ENCODE measurements at regions not wholly inside any gene's neighbourhood (a gene's known extent, or its start where the extent isn't known, plus 50 kb on each side); places are given as distances from the start of the nearest gene placed in this dataset.

DNA sequence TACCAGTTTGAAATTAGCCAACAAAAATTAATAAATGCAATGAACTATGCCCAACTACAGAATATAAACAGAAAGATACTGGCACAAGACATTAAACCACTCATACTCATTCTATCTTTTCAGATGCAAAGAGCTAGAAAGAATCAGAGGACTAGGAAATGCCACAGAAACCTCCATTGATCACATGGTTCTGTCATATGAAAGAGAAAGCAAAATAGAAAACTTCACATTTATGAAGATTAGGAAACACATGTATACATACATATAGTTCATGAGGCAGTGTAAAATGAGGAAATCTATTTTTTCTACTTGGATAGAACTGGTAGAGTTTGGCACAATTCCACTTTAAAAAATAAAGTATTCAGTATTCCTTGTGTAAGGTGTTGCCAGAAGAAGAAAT, 275.1 kb upstream of the PTGER4 start:
- Histone ChIP-seq H3K27me3 (ENCODE audit: low read depth, low read length) (no peaks in the 10 kb centered on the region), H3K4me3 (ENCODE audit: low read length) (no peak overlapping the region), H3K27ac (ENCODE audit: low read length) (no peak overlapping the region), H3K9me3 (ENCODE audit: insufficient read depth, low read length) (no peaks in the 10 kb centered on the region), H2AFZ (ENCODE audit: low read depth, low read length) (peak overlapping the region; percentile 16; the same call in 1 of the 2 replicates), H3K36me3 (replicated peaks; ENCODE audit: low read depth, low read length) (no peaks in the 10 kb centered on the region), H3K4me2 (ENCODE audit: low read length) (0 out of 2 replicates have a peak overlapping the region, but pooled peaks have one; percentile 1), H3K4me1 (ENCODE audit: low read length) (peaks cover 41% of the 10 kb centered on the region), H3K9ac (ENCODE audit: low read length) (no peak overlapping the region), H4K20me1 (ENCODE audit: insufficient read depth, low read length) (no peaks in the 10 kb centered on the region), H3K79me2 (ENCODE audit: low read length) (no peaks in the 10 kb centered on the region)
- TF ChIP-seq CTCF (IDR thresholded peaks at IDR 0.05; ENCODE audit: low read depth, low read length) (no peak), EZH2phosphoT487 (IDR thresholded peaks at IDR 0.05; ENCODE audit: low read depth) (no peak)

DNA sequence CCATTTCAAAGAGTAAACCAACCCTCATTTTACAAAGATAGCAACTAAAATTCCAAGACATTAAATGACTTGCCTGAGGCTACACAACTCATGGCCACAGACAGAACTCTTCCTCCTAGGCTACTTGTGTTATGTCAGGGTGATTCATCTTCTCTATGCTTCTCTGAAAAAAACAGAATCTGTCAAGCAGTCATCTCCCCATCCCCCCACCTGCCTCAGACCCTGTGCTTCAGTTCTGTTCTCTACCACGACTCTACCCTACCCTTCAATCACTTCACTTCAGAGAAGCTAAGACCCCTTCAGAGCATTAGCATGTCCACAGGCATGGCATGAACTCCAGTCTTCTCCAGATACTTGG, 277.7 kb upstream of the PTGER4 start:
- Histone ChIP-seq H3K27ac (ENCODE audit: low read length) (peak overlapping the region; percentile 29; the same call in 1 of the 2 replicates), H3K9me3 (ENCODE audit: insufficient read depth, low read length) (no peaks in the 10 kb centered on the region), H3K79me2 (ENCODE audit: low read length) (no peaks in the 10 kb centered on the region), H2AFZ (ENCODE audit: low read depth, low read length) (no peak overlapping the region), H3K4me3 (ENCODE audit: low read length) (peak overlapping the region; percentile 29), H4K20me1 (ENCODE audit: insufficient read depth, low read length) (no peaks in the 10 kb centered on the region), H3K27me3 (ENCODE audit: low read depth, low read length) (no peaks in the 10 kb centered on the region), H3K4me2 (ENCODE audit: low read length) (peak overlapping the region; percentile 62), H3K36me3 (replicated peaks; ENCODE audit: low read depth, low read length) (no peaks in the 10 kb centered on the region), H3K9ac (ENCODE audit: low read length) (peak overlapping the region; percentile 28; the same call in 1 of the 2 replicates), H3K4me1 (ENCODE audit: low read length) (peaks cover 44% of the 10 kb centered on the region)
- TF ChIP-seq CTCF (IDR thresholded peaks at IDR 0.05; ENCODE audit: low read depth, low read length) (no peak), EZH2phosphoT487 (IDR thresholded peaks at IDR 0.05; ENCODE audit: low read depth) (no peak)

DNA sequence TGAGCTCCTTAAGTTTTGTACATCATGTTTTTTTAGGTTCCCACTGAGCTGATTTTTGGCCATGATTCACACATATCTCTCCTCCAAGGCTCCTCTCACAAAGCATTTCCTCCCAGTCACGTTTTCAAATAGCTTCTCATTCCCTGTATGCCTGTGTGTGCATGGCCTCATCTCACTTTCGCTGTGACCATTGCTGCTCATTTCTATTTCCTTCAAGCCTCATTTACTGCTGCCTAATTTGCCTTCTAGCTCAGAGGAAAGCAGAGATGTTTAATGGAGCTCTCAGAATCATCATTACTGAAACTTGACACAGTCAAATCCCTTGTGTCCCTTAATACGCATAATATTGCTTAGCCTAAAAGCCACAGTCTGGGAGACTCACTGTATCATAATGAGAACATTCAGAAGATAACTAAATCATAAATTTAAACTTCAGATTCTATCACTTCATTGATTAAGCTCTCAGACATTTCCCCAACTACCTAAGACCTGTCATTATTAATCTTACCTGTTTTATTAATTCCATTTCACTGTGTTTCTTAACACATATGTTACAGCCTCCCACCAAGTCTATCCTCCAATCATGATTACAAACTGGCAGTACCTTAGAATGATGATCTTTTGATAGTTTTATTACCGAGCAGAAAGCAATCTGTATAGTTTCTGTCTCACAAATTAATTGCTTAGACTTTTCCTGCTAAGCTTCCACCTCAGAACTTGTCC, 278.3 kb upstream of the PTGER4 start:
- no peak overlapping the region for H2AFZ ChIP-seq (ENCODE audit: low read depth, low read length)
- peaks cover 48% of the 10 kb centered on the region for H3K4me1 ChIP-seq (ENCODE audit: low read length)
- no peaks in the 10 kb centered on the region for H3K27me3 ChIP-seq (ENCODE audit: low read depth, low read length)
- no peaks in the 10 kb centered on the region for H3K36me3 ChIP-seq (replicated peaks; ENCODE audit: low read depth, low read length)
- peak overlapping the region; percentile 62 for H3K4me2 ChIP-seq (ENCODE audit: low read length)
- no peaks in the 10 kb centered on the region for H4K20me1 ChIP-seq (ENCODE audit: insufficient read depth, low read length)
- H3K9me3 ChIP-seq (ENCODE audit: insufficient read depth, low read length), result no peaks in the 10 kb centered on the region
- H3K4me3 ChIP-seq (ENCODE audit: low read length), result peak overlapping the region; percentile 29
- peak overlapping the region; percentile 28; the same call in 1 of the 2 replicates for H3K9ac ChIP-seq (ENCODE audit: low read length)
- H3K79me2 ChIP-seq (ENCODE audit: low read length), result no peaks in the 10 kb centered on the region
- TF ChIP-seq EZH2phosphoT487 (IDR thresholded peaks at IDR 0.05; ENCODE audit: low read depth) (no peak), CTCF (IDR thresholded peaks at IDR 0.05; ENCODE audit: low read depth, low read length) (no peak)
- peak overlapping the region; percentile 29; the same call in 1 of the 2 replicates for H3K27ac ChIP-seq (ENCODE audit: low read length)

GRCh38 chr5:40400245-40400644, 279.5 kb upstream of the PTGER4 start:
- no peak for TF ChIP-seq EZH2phosphoT487 (IDR thresholded peaks at IDR 0.05; ENCODE audit: low read depth)
- TF ChIP-seq CTCF (IDR thresholded peaks at IDR 0.05; ENCODE audit: low read depth, low read length), result no peak
- Histone ChIP-seq H3K4me1 (ENCODE audit: low read length) (peaks cover 40% of the 10 kb centered on the region), H3K27ac (ENCODE audit: low read length) (no peak overlapping the region), H3K9ac (ENCODE audit: low read length) (no peak overlapping the region), H2AFZ (ENCODE audit: low read depth, low read length) (no peak overlapping the region), H3K9me3 (ENCODE audit: insufficient read depth, low read length) (no peaks in the 10 kb centered on the region), H3K79me2 (ENCODE audit: low read length) (no peaks in the 10 kb centered on the region), H3K4me2 (ENCODE audit: low read length) (no peak overlapping the region), H3K36me3 (replicated peaks; ENCODE audit: low read depth, low read length) (no peaks in the 10 kb centered on the region), H3K4me3 (ENCODE audit: low read length) (no peak overlapping the region), H3K27me3 (ENCODE audit: low read depth, low read length) (no peaks in the 10 kb centered on the region), H4K20me1 (ENCODE audit: insufficient read depth, low read length) (no peaks in the 10 kb centered on the region)

Data from OCI-LY3 (cell line).